ENCODE measurements at regions not wholly inside any gene's neighbourhood (a gene's known extent, or its start where the extent isn't known, plus 50 kb on each side); places are given as distances from the start of the nearest gene placed in this dataset.

DNA sequence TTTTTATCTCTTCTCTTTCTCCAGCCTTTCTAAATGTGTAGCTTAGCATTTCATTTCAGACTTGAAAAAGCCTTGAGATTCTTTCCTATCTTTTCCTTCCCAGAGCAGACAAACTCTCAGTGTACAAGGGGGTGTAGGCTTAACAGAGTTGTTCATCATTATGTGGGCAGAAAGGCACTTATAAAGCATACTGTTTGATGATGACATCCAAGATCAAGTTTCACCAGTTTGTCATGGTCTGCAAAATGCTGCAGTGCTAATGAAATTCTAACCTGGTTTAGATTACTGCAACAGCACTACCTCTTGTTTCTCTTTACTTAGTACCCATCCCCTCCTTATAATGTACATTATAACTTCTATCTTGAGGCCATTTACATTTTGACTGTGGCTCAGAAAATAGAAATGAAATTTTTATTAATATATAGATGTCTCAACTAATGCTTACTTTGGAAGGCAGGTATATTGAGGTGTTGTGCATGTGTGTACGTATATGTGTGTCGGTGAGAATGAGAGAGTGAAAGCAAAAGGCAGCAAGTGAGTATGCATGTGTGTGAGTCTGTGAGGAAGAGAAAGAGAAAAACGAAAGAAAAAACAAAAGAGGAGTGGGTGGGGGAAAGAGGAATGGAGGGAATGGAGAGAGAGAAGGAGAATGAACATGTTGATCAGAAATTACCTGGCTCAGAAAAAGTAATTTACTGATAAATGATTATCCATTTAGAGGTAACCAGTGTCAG, 1043.6 kb downstream of the TUSC7 start:
- no peak for DNase-seq
- no peaks in the 10 kb centered on the region for H3K4me1 Mint-ChIP-seq (ENCODE audit: low read depth)
- H3K27ac Mint-ChIP-seq, result no peak overlapping the region
- H3K27me3 Mint-ChIP-seq, result no peaks in the 10 kb centered on the region
- H3K36me3 Mint-ChIP-seq (ENCODE audit: low read depth), result no peaks in the 10 kb centered on the region
- no peak overlapping the region for H3K4me3 Mint-ChIP-seq
- H3K9me3 Mint-ChIP-seq, result peaks cover 5% of the 10 kb centered on the region

DNA sequence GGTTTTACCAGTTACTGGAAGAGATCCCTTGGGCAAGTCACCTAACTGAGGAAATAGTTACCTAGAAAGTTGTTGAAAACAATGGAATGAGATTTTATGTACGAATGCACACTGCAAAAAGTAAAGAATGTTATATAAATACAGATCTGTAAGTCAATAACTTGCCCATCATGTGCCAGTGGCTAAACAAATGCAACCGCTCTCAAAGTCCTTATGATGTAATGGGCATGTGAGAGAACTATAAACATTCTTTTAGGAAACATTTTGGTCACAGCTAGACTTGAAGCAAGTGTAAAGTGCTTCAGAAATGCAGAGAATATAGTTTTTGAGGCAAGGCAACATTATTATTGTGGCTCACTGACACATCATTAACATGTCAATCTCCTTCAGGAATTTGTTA, 1044.5 kb downstream of the TUSC7 start:
- no peak for DNase-seq
- Mint-ChIP-seq H3K4me1 (ENCODE audit: low read depth) (no peaks in the 10 kb centered on the region), H3K36me3 (ENCODE audit: low read depth) (no peaks in the 10 kb centered on the region), H3K27ac (no peak overlapping the region), H3K4me3 (no peak overlapping the region), H3K27me3 (no peaks in the 10 kb centered on the region), H3K9me3 (peaks cover 5% of the 10 kb centered on the region)

DNA sequence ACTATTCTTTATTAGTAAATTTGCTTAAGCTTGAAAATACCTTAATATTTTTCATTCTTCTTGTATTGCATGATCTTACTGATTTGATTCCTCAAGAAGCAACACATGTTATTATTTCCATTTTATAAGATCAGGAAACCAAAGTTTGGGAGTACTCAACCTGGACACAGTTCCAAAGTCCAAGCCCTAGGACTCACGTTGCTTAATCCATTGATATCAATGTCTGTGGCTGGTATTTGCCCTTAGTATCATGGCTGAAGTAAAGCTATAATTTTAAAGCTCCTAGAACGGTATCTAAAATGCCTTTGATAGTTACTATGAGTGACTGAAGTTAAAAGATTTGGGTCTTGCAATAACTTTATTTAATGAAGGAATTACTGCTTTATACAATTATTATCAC, 1045.3 kb downstream of the TUSC7 start:
- H3K27ac Mint-ChIP-seq, result no peak overlapping the region
- no peak for DNase-seq
- no peak overlapping the region for H3K4me3 Mint-ChIP-seq
- H3K4me1 Mint-ChIP-seq (ENCODE audit: low read depth), result no peaks in the 10 kb centered on the region
- no peaks in the 10 kb centered on the region for H3K36me3 Mint-ChIP-seq (ENCODE audit: low read depth)
- H3K27me3 Mint-ChIP-seq, result no peaks in the 10 kb centered on the region
- H3K9me3 Mint-ChIP-seq, result peaks cover 5% of the 10 kb centered on the region

DNA sequence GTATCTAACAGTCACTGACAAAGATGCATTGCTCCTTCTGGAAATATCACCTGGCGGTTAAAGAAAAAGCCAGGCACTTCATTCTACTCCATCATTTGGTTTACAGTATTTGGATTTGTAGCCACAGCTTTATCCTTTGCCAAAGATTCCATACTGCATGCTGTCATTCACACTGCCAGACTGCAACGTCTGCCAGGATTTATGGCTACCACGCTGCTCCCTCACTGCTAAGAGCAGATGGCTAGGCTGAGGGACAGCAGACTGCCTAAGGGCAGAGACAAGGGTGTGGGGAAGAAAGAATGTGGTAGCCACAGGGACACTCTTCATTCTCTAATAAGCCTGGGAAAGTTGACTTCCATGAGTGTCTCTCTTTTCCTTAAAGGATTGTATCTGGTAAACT, 1047.0 kb downstream of the TUSC7 start:
- Mint-ChIP-seq H3K4me1 (ENCODE audit: low read depth) (no peaks in the 10 kb centered on the region), H3K27me3 (no peaks in the 10 kb centered on the region), H3K27ac (no peak overlapping the region), H3K36me3 (ENCODE audit: low read depth) (no peaks in the 10 kb centered on the region), H3K4me3 (no peak overlapping the region), H3K9me3 (peaks cover 5% of the 10 kb centered on the region)
- no peak for DNase-seq

DNA sequence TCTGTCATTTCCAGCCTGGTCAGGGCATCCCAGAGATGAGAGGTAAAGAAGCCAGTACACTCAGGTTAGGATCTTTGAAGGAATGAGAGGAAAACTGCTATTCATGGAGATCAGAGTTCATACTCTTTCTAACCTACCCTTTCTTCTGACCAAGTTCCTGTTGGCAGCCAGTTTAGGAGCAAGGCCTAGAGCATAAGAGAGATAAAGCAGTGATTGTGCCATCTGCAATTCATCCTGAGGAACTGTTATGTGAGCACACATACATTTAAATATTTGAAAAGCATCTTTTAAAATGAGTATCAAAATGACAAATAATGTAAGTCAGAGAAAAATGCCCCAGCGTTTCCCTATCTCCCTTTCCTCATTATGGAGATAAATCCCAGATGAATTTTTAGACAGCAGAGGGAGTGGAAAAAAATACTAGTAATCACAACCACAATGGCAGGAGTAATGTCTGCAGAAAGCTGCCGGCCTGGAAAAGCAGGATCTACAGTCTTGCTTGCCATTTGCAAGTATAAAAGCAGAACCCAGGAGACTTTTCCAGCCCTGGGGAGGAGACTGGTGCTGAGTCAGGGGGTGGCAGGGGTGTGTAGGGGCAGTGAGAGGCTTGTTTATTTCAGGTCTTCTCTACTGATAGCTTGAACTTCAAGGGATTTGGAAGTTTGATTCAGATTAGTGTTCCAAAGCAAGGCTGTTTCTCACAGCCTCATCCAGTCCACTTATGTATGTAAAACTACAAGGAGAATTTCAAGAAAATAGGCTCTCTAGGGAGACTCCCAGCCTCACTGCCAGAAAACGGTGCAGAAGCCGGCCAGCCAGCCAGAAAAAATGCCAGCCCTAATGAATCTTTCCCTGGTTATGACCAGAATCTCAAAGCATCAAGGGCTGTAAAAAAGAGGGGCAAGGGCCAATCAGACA, 1052.4 kb downstream of the TUSC7 start:
- no peak overlapping the region for H3K4me3 Mint-ChIP-seq
- no peak overlapping the region for H3K27ac Mint-ChIP-seq
- no peaks in the 10 kb centered on the region for H3K36me3 Mint-ChIP-seq (ENCODE audit: low read depth)
- DNase-seq, result no peak
- H3K9me3 Mint-ChIP-seq, result peaks cover 5% of the 10 kb centered on the region
- H3K4me1 Mint-ChIP-seq (ENCODE audit: low read depth), result no peaks in the 10 kb centered on the region
- H3K27me3 Mint-ChIP-seq, result no peaks in the 10 kb centered on the region

DNA sequence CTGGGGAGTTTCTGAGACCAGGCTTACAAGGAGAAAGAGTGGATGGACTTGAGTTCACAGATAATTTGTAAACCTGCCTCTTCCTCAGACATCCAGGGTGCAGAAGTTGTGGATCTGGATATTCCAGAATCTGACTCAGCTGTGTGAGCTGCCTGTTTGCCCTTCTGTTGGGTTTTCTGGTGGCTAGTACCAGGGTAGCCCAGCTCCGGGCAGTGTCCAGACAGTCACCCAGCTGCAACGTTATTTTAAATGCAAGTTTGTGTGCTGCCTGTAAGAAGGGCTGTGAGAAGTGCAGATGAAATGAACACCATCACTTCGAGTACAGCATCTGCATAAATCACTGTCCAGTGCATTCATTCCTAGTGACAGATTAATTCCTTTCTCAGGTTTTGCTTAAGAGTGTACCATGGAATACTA, 1053.0 kb downstream of the TUSC7 start:
- no peak overlapping the region for H3K27ac Mint-ChIP-seq
- no peak overlapping the region for H3K4me3 Mint-ChIP-seq
- no peak for DNase-seq
- no peaks in the 10 kb centered on the region for H3K4me1 Mint-ChIP-seq (ENCODE audit: low read depth)
- H3K36me3 Mint-ChIP-seq (ENCODE audit: low read depth), result no peaks in the 10 kb centered on the region
- no peaks in the 10 kb centered on the region for H3K27me3 Mint-ChIP-seq
- peaks cover 5% of the 10 kb centered on the region for H3K9me3 Mint-ChIP-seq

DNA sequence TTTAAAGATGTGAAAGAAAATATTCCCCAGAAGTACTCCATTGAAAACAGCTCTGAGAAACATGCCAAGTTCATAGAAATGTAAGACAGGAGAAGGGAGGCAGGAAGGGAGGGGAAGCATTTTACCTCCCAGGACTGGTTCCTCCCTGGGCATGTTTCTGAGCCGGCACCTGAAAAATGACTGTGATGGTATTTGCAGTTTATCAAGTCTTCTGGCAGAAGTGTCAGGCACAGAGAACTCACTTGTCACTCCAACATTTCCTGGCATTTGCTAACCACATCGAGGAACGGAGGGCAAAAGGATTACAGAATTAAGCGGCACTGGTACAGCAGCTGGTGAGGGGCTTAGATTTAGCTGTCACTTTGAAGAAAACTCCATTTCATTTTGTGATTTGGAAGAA, 1054.0 kb downstream of the TUSC7 start:
- no peak for DNase-seq
- Mint-ChIP-seq H3K4me1 (ENCODE audit: low read depth) (no peaks in the 10 kb centered on the region), H3K27me3 (no peaks in the 10 kb centered on the region), H3K4me3 (no peak overlapping the region), H3K36me3 (ENCODE audit: low read depth) (no peaks in the 10 kb centered on the region), H3K27ac (no peak overlapping the region), H3K9me3 (peaks cover 5% of the 10 kb centered on the region)

DNA sequence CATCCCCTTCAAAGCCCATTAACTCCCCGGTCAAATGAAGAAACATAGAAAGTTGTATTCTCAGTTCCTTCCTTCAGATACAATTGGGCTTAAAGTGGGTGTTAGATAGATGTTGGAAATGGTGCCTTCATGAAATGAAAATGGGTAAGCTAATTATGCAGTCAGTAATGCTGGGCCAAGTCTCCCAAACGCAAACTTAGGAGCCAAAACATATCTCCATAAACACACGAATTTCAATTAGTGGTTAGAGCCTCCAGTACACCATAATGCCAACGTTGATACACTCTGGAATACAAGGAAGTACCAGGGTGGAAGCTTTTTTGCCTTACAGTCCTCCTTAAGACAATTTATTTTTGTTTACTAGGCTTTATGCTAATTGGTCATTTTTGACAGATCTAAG, 1059.0 kb downstream of the TUSC7 start:
- Mint-ChIP-seq H3K9me3 (peaks cover 10% of the 10 kb centered on the region), H3K36me3 (ENCODE audit: low read depth) (no peaks in the 10 kb centered on the region), H3K27ac (no peak overlapping the region), H3K27me3 (no peaks in the 10 kb centered on the region), H3K4me1 (ENCODE audit: low read depth) (no peaks in the 10 kb centered on the region), H3K4me3 (no peak overlapping the region)
- no peak for DNase-seq

DNA sequence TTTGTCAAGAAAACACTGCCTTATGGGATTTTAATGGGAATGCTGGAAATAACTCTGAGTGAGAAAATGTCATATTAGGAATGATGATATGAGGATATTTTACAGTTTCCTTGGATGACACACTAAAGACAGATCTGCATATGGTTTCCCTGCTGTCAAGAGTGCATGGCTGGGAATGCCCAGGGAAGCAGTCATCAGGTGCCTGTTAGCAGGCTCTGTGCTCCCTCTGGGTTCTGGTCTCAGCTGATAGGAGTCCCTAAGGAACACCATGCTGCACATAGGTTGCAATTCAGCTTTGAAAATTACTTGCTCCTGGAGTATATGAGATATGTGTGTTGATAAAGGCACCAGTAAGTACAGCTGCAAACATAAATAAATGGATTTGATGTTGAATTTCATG, 1064.6 kb downstream of the TUSC7 start:
- Mint-ChIP-seq H3K27ac (no peak overlapping the region), H3K9me3 (peaks cover 16% of the 10 kb centered on the region), H3K4me3 (no peak overlapping the region), H3K4me1 (ENCODE audit: low read depth) (no peaks in the 10 kb centered on the region), H3K36me3 (ENCODE audit: low read depth) (no peaks in the 10 kb centered on the region), H3K27me3 (no peaks in the 10 kb centered on the region)
- DNase-seq, result no peak

DNA sequence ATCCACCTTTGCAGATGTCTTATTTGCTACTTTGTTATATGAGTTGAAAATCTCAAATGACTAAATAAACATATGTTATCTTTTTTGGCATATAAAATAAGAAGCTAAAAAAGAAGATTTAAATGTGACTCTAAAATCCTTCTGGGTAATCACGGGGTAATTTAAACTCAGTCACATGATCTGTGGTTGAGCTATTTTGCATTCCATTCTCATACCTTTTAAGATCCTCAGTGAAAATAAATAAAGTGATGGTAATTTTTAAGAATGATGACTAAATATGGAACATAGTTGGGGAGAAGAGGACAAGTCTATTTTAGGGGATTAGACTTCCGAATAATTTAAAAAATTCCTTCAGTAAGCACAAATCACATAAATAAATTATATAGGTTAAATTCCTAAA, 1076.8 kb downstream of the TUSC7 start:
- no peaks in the 10 kb centered on the region for H3K4me1 Mint-ChIP-seq (ENCODE audit: low read depth)
- no peaks in the 10 kb centered on the region for H3K27me3 Mint-ChIP-seq
- H3K9me3 Mint-ChIP-seq, result peaks cover 3% of the 10 kb centered on the region
- no peak overlapping the region for H3K27ac Mint-ChIP-seq
- DNase-seq, result no peak
- no peaks in the 10 kb centered on the region for H3K36me3 Mint-ChIP-seq (ENCODE audit: low read depth)
- no peak overlapping the region for H3K4me3 Mint-ChIP-seq

DNA sequence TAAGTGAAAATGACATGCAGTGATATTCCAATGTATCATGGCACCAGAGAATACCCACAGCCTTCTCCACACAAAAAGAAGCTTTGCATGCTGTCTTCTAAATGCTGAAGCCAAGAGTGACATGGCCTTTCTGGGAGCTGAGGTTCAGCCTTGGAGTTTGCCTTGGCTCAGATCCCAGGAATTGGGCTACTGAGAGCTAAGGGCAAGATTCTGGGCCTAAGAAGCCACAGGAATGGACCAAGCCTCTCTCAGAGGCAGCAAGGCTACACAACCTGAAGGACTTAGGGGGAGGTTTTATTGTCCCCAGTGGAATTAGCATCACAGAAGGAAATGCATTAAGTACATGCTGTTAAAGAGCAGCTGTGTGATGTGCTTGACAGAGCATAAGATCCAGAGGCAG, 1078.5 kb downstream of the TUSC7 start:
- Mint-ChIP-seq H3K4me1 (ENCODE audit: low read depth) (no peaks in the 10 kb centered on the region), H3K27ac (no peak overlapping the region)
- no peak for DNase-seq

DNA sequence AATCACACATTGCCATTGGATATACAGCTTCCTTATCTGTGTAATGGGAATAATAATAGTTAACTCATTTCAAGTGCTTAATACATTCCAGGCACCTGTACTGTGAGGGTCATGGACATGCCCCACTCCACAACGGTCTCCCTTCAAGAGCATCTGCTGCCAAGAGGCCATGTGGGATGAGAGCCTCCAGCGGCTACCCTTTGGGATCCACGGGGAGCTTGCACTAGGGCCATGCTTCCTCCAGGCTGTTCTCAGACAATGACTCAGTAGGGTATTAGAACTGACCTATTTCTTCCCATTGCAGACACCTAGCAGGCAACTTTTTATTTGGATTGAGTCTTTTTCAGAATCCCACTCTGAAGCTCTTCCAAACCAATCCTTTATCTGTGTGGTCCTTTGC, 1078.9 kb downstream of the TUSC7 start:
- Mint-ChIP-seq H3K27ac (no peak overlapping the region), H3K9me3 (peaks cover 3% of the 10 kb centered on the region), H3K36me3 (ENCODE audit: low read depth) (no peaks in the 10 kb centered on the region), H3K4me3 (no peak overlapping the region), H3K27me3 (no peaks in the 10 kb centered on the region), H3K4me1 (ENCODE audit: low read depth) (no peaks in the 10 kb centered on the region)
- no peak for DNase-seq

More for the DNA sequence above, 1078.5 kb downstream of the TUSC7 start:
- Mint-ChIP-seq H3K9me3 (peaks cover 3% of the 10 kb centered on the region), H3K36me3 (ENCODE audit: low read depth) (no peaks in the 10 kb centered on the region), H3K4me3 (no peak overlapping the region), H3K27me3 (no peaks in the 10 kb centered on the region)

DNA sequence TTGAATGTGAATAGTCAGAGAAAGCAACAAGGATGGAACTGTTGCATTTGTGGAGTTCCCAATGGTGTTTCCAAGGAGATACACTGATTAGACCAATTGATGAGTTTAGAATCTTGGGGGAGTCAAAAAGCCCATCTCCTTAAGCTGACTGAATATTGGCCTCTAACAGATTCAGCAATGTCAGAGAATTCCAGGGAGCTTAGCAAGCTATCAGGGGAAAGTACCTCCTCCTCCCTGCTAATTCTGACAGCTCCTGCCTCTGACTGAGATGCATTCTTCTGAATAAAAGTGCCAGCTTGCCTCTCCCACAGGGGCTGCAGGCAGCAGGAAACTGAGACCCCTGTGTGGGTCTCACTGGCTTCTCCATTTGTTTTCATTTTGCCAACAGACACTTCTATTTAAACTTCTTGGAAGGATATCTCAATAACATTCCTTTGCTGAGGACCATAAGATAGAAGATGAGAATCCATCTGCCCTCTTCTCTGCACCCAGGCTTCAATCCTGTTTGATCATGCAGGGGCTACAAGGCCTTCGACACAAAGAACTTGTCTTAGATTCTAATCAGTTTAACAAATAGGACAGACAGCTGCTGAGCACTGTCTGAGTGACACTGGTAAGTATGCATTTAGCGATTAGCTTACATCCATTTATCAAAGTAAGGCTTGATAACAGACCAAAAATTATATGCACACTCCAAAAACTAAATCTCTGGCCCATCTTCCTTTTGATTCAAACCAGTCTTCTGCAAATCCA, 1080.8 kb downstream of the TUSC7 start:
- Mint-ChIP-seq H3K27ac (no peak overlapping the region), H3K4me3 (no peak overlapping the region), H3K9me3 (peaks cover 3% of the 10 kb centered on the region), H3K36me3 (ENCODE audit: low read depth) (no peaks in the 10 kb centered on the region), H3K4me1 (ENCODE audit: low read depth) (no peaks in the 10 kb centered on the region), H3K27me3 (no peaks in the 10 kb centered on the region)
- DNase-seq, result no peak

DNA sequence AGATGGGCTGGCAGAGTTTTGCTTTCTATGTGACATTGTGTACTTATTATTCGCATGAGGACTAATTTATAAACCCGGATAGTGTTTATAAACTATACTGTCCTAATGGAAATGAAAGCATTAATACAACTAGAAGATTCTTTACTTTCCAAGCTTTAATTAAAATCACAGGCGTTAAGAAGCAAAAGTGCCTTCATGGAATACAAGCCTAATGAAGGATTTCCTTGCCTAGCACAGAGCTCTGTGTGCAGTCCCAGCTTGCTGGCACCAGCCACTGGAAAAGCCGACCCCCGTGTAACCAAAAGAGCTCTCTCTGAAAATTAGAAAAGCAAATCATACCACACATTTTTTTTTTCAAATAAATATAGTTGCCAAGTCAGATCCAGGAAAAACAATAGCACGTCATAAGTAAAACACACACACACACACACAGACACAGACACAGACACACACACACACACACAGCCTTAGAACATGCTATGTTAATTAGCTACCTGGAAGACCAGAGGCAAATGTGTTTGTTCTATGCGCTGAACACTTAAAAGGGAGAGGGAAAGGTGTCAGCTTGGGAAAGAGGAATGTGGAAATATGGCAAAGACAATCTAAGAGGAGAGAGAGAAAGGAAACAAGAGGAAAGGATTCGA, 1084.2 kb downstream of the TUSC7 start:
- no peaks in the 10 kb centered on the region for H3K36me3 Mint-ChIP-seq (ENCODE audit: low read depth)
- no peaks in the 10 kb centered on the region for H3K4me1 Mint-ChIP-seq (ENCODE audit: low read depth)
- peaks cover 4% of the 10 kb centered on the region for H3K9me3 Mint-ChIP-seq
- H3K27ac Mint-ChIP-seq, result no peak overlapping the region
- no peaks in the 10 kb centered on the region for H3K27me3 Mint-ChIP-seq
- no peak overlapping the region for H3K4me3 Mint-ChIP-seq
- no peak for DNase-seq
